ENCODE measurements at regions not wholly inside any gene's neighbourhood (a gene's known extent, or its start where the extent isn't known, plus 50 kb on each side); places are given as distances from the start of the nearest gene placed in this dataset.

- TF ChIP-seq CTCF (IDR thresholded peaks at IDR 0.05) (no peak), POLR2A (IDR thresholded peaks at IDR 0.05) (no peak)
These were observed 832.3 kb downstream of the PCDH17 start for GRCh38 chr13:58463841-58464240.

All from heart left ventricle (tissue), 13 donors.